HEK293 (cell line): ENCODE measurements at regions not wholly inside any gene's neighbourhood (a gene's known extent, or its start where the extent isn't known, plus 50 kb on each side); places are given as distances from the start of the nearest gene placed in this dataset.

Experiments used
- CTCF ChIA-PET: fragments of 350-600 bp; formaldehyde crosslinking; extraction: SDS; loops from one replicate; lab custom pipeline; 2021; ENCODE audit warnings: antibody characterized with exemption; lab: Yijun Ruan, JAX
- POLR2A ChIA-PET: fragments of 300-600 bp; formaldehyde crosslinking; extraction: SDS; loops from one replicate; lab custom pipeline; 2020; ENCODE audit warnings: antibody characterized with exemption, inconsistent platforms; lab: Yijun Ruan, JAX
- H3K27ac ChIP-seq: fragments of 200-500 bp; sonication (Bioruptor generic); 2 replicates; pipeline ENCODE4 v1.5.1; 2014; ENCODE audit warnings: low read depth, low read length, control low read depth, inconsistent platforms; ENCODE audit errors: extremely low read depth
- H3K36me3 ChIP-seq, 2 experiments: fragments of 200-500 bp in 1 of 2; sonication (Bioruptor generic) in 1 of 2; 1 replicate in 1 of 2; 2 replicates in 1 of 2; pipeline ENCODE4 v1.5.1; 2014 to 2017; ENCODE audit warnings: inconsistent platforms in 2 of 2, low read length in 2 of 2; ENCODE audit not compliant: control insufficient read depth in 2 of 2, insufficient read depth in 1 of 2
- H3K4me1 ChIP-seq: fragments of 200-500 bp; sonication (Bioruptor generic); 2 replicates; pipeline ENCODE4 v1.5.1; 2014; ENCODE audit warnings: mild to moderate bottlenecking, low read length, inconsistent platforms; ENCODE audit not compliant: control insufficient read depth, insufficient read depth
- H3K4me3 ChIP-seq: 2 replicates; pipeline ENCODE4 v1.5.1; 2011; ENCODE audit warnings: low read depth, mild to moderate bottlenecking, control low read depth, low read length, moderate library complexity
- H3K9me3 ChIP-seq: fragments of 200-500 bp; sonication (Bioruptor generic); 2 replicates; pipeline ENCODE4 v1.5.1; 2014; ENCODE audit warnings: low read depth, low read length, inconsistent platforms; ENCODE audit not compliant: control insufficient read depth, insufficient read depth
- HOXD13 ChIP-seq: sonication (generic); formaldehyde crosslinking; IDR thresholded peaks from 2 replicates; pipeline ENCODE4 v1.8.0; 2022; ENCODE audit warnings: missing genetic modification reagents, borderline replicate concordance
- KLF9 ChIP-seq: fragments of 450-650 bp; formaldehyde crosslinking; IDR thresholded peaks from 2 replicates; pipeline ENCODE4 v1.5.1; 2016; ENCODE audit warnings: missing biosample characterization, missing genetic modification characterization, low read depth
- YY2 ChIP-seq: fragments of 450-650 bp; formaldehyde crosslinking; IDR thresholded peaks from 2 replicates; pipeline ENCODE4 v1.5.1; 2016; ENCODE audit warnings: missing biosample characterization, missing genetic modification characterization
- ZEB2 ChIP-seq: fragments of 450-650 bp; formaldehyde crosslinking; IDR thresholded peaks from 2 replicates; pipeline ENCODE4 v1.5.1; 2016; ENCODE audit warnings: missing biosample characterization, missing genetic modification characterization
- ZFHX2 ChIP-seq: fragments of 450-650 bp; formaldehyde crosslinking; conservative IDR thresholded peaks from 2 replicates; pipeline ENCODE4 v1.5.1; 2016; ENCODE audit warnings: missing biosample characterization, missing genetic modification characterization
- ZFP69B ChIP-seq: fragments of 450-650 bp; formaldehyde crosslinking; IDR thresholded peaks from 2 replicates; pipeline ENCODE4 v1.5.1; 2016; ENCODE audit warnings: missing biosample characterization, missing genetic modification characterization
- ZNF10 ChIP-seq: fragments of 450-650 bp; formaldehyde crosslinking; IDR thresholded peaks from 2 replicates; pipeline ENCODE4 v1.5.1; 2017; ENCODE audit warnings: missing biosample characterization, missing genetic modification characterization
- ZNF114 ChIP-seq: fragments of 450-650 bp; formaldehyde crosslinking; IDR thresholded peaks from 2 replicates; pipeline ENCODE4 v1.5.0; 2017; ENCODE audit warnings: missing biosample characterization, missing genetic modification characterization
- ZNF214 ChIP-seq: fragments of 450-650 bp; formaldehyde crosslinking; IDR thresholded peaks from 2 replicates; pipeline ENCODE4 v1.5.1; 2017; ENCODE audit warnings: missing biosample characterization, mild to moderate bottlenecking, missing genetic modification characterization, borderline replicate concordance
- ZNF221 ChIP-seq: fragments of 450-650 bp; formaldehyde crosslinking; IDR thresholded peaks from 2 replicates; pipeline ENCODE4 v1.5.1; 2017; ENCODE audit warnings: missing biosample characterization, missing genetic modification characterization, borderline replicate concordance
- ZNF404 ChIP-seq: fragments of 450-650 bp; formaldehyde crosslinking; IDR thresholded peaks from 2 replicates; pipeline ENCODE4 v1.5.1; 2017; ENCODE audit warnings: missing biosample characterization, missing genetic modification characterization
- ZNF501 ChIP-seq: fragments of 450-650 bp; formaldehyde crosslinking; IDR thresholded peaks from 2 replicates; pipeline ENCODE4 v1.5.1; 2016; ENCODE audit warnings: missing biosample characterization, missing genetic modification characterization
- ZNF529 ChIP-seq: fragments of 450-650 bp; formaldehyde crosslinking; IDR thresholded peaks from 2 replicates; pipeline ENCODE4 v1.5.1; 2017; ENCODE audit warnings: missing genetic modification characterization, missing biosample characterization; ENCODE audit not compliant: insufficient replicate concordance
- ZNF791 ChIP-seq: fragments of 450-650 bp; formaldehyde crosslinking; IDR thresholded peaks from 2 replicates; pipeline ENCODE4 v1.5.1; 2016; ENCODE audit warnings: missing biosample characterization, missing genetic modification characterization
- ZNF837 ChIP-seq: fragments of 450-650 bp; formaldehyde crosslinking; IDR thresholded peaks from 2 replicates; pipeline ENCODE4 v1.5.1; 2016; ENCODE audit warnings: missing biosample characterization, missing genetic modification characterization
- TF ChIP-seq, protein P1 (sequence below): fragments of 450-650 bp; formaldehyde crosslinking; IDR thresholded peaks from 2 replicates; pipeline ENCODE4 v1.5.1; 2016; ENCODE audit warnings: missing biosample characterization, missing genetic modification characterization
- TF ChIP-seq, protein P2 (sequence below): fragments of 450-650 bp; formaldehyde crosslinking; IDR thresholded peaks from 2 replicates; pipeline ENCODE4 v1.5.1; 2016; ENCODE audit warnings: missing biosample characterization, missing genetic modification characterization
- TF ChIP-seq, protein P3 (sequence below): fragments of 450-650 bp; formaldehyde crosslinking; IDR thresholded peaks from 2 replicates; pipeline ENCODE4 v1.5.1; 2016; ENCODE audit warnings: missing biosample characterization, missing genetic modification characterization
- TF ChIP-seq, protein P4 (sequence below): fragments of 450-650 bp; formaldehyde crosslinking; IDR thresholded peaks from 2 replicates; pipeline ENCODE4 v1.5.1; 2017; ENCODE audit warnings: missing biosample characterization, missing genetic modification characterization
- TF ChIP-seq, protein P5 (sequence below): fragments of 450-650 bp; formaldehyde crosslinking; IDR thresholded peaks from 2 replicates; pipeline ENCODE4 v1.5.1; 2016; ENCODE audit warnings: missing biosample characterization, missing genetic modification characterization, borderline replicate concordance
- TF ChIP-seq, protein P6 (sequence below): fragments of 450-650 bp; formaldehyde crosslinking; IDR thresholded peaks from 2 replicates; pipeline ENCODE4 v1.5.1; 2017; ENCODE audit warnings: missing biosample characterization, missing genetic modification characterization
- TF ChIP-seq, protein P7 (sequence below): fragments of 450-650 bp; formaldehyde crosslinking; IDR thresholded peaks from 2 replicates; pipeline ENCODE4 v1.5.1; 2016; ENCODE audit warnings: missing biosample characterization, missing genetic modification characterization, low read depth

DNA sequence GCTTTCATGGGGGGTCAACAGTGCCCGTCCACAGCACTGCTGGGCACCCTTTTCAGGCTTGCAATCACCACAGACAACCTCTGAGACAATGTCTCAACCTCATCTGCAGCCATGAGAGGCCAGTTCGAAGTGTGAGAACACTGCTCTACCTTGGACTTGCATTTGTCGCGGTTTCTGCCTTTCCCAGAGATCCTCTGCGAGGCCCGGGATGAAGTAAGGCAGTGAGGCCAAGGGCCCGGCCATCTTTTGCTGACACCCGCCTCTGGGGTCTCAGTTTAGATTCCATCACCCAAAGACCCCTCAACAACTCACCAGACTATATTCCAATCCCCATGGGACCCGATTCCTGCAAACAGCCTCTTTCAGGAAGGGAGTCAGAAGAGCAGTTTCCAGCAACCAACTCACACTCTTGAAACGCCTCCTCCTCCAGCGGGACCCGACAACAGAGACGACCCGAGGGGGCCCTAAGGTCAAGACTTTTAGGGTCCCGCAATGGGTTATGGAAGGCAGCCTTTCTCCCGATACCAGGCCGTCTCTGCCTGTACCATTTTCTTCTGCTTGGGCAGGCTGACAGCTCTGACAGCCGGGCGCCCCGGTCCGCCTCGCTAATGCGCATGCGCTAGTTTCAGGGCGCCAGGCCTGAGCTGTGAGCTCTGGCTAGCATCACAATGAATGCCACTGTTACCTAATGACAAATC lies 576.0 kb downstream of the KCNJ18 start:
- no peaks in the 10 kb centered on the region for H3K9me3 ChIP-seq
- ChIA-PET POLR2A (no interaction called here), CTCF (no interaction called here)
- H3K27ac ChIP-seq, result no peak overlapping the region
- TF ChIP-seq ZNF837 (tag by site-specific recombination), result no peak
- no peak for TF ChIP-seq ZNF114 (tag by site-specific recombination)
- TF ChIP-seq YY2 (tag by site-specific recombination), result no peak
- no peak for TF ChIP-seq ZNF529 (tag by site-specific recombination)
- TF ChIP-seq ZNF214 (tag by site-specific recombination), result no peak
- no peak for TF ChIP-seq ZEB2 (tag by site-specific recombination)
- TF ChIP-seq, protein P1, sequence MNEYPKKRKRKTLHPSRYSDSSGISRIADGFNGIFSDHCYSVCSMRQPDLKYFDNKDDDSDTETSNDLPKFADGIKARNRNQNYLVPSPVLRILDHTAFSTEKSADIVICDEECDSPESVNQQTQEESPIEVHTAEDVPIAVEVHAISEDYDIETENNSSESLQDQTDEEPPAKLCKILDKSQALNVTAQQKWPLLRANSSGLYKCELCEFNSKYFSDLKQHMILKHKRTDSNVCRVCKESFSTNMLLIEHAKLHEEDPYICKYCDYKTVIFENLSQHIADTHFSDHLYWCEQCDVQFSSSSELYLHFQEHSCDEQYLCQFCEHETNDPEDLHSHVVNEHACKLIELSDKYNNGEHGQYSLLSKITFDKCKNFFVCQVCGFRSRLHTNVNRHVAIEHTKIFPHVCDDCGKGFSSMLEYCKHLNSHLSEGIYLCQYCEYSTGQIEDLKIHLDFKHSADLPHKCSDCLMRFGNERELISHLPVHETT (tag by site-specific recombination), result no peak
- no peak for TF ChIP-seq ZNF404
- TF ChIP-seq ZNF221 (tag by site-specific recombination), result no peak
- TF ChIP-seq ZFP69B (tag by site-specific recombination), result no peak
- no peak for TF ChIP-seq HOXD13 (CRISPR knock-in tag)
- no peak for TF ChIP-seq ZNF10
- TF ChIP-seq ZNF791, result no peak
- TF ChIP-seq, protein P2, sequence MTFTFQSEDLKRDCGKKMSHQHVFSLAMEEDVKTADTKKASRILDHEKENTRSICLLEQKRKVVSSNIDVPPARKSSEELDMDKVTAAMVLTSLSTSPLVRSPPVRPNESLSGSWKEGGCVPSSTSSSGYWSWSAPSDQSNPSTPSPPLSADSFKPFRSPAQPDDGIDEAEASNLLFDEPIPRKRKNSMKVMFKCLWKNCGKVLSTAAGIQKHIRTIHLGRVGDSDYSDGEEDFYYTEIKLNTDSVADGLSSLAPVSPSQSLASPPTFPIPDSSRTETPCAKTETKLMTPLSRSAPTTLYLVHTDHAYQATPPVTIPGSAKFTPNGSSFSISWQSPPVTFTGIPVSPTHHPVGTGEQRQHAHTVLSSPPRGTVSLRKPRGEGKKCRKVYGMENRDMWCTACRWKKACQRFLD (tag by site-specific recombination), result no peak
- TF ChIP-seq, protein P3, sequence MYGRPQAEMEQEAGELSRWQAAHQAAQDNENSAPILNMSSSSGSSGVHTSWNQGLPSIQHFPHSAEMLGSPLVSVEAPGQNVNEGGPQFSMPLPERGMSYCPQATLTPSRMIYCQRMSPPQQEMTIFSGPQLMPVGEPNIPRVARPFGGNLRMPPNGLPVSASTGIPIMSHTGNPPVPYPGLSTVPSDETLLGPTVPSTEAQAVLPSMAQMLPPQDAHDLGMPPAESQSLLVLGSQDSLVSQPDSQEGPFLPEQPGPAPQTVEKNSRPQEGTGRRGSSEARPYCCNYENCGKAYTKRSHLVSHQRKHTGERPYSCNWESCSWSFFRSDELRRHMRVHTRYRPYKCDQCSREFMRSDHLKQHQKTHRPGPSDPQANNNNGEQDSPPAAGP (tag by site-specific recombination), result no peak
- TF ChIP-seq, protein P4, sequence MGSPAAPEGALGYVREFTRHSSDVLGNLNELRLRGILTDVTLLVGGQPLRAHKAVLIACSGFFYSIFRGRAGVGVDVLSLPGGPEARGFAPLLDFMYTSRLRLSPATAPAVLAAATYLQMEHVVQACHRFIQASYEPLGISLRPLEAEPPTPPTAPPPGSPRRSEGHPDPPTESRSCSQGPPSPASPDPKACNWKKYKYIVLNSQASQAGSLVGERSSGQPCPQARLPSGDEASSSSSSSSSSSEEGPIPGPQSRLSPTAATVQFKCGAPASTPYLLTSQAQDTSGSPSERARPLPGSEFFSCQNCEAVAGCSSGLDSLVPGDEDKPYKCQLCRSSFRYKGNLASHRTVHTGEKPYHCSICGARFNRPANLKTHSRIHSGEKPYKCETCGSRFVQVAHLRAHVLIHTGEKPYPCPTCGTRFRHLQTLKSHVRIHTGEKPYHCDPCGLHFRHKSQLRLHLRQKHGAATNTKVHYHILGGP (tag by site-specific recombination), result no peak
- no peak for TF ChIP-seq ZNF501 (tag by site-specific recombination)
- H3K36me3 ChIP-seq, result no peaks in the 10 kb centered on the region
- no peak overlapping the region for H3K4me3 ChIP-seq
- H3K4me1 ChIP-seq, result no peaks in the 10 kb centered on the region

DNA sequence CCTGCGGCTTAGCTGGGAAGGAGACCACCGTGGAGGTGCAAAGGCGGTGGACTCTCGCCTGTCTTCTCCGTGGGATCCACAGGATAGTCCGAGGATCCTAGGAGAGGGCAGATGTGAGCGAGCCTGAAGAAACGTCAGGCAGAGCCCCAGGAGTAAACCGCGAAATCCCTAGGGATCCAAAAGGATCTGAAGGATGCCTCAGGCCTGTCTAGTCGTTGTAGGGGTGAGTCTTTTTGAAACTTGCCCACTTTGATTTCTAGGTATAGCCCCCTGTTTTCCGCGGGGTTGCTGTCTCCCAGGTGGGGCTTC lies 576.5 kb downstream of the KCNJ18 start:
- H3K4me3 ChIP-seq, result no peak overlapping the region
- no peak overlapping the region for H3K27ac ChIP-seq
- no peaks in the 10 kb centered on the region for H3K4me1 ChIP-seq
- no peaks in the 10 kb centered on the region for H3K9me3 ChIP-seq
- ChIA-PET CTCF (no interaction called here), POLR2A (no interaction called here)
- H3K36me3 ChIP-seq, result no peaks in the 10 kb centered on the region
- TF ChIP-seq, protein P5, sequence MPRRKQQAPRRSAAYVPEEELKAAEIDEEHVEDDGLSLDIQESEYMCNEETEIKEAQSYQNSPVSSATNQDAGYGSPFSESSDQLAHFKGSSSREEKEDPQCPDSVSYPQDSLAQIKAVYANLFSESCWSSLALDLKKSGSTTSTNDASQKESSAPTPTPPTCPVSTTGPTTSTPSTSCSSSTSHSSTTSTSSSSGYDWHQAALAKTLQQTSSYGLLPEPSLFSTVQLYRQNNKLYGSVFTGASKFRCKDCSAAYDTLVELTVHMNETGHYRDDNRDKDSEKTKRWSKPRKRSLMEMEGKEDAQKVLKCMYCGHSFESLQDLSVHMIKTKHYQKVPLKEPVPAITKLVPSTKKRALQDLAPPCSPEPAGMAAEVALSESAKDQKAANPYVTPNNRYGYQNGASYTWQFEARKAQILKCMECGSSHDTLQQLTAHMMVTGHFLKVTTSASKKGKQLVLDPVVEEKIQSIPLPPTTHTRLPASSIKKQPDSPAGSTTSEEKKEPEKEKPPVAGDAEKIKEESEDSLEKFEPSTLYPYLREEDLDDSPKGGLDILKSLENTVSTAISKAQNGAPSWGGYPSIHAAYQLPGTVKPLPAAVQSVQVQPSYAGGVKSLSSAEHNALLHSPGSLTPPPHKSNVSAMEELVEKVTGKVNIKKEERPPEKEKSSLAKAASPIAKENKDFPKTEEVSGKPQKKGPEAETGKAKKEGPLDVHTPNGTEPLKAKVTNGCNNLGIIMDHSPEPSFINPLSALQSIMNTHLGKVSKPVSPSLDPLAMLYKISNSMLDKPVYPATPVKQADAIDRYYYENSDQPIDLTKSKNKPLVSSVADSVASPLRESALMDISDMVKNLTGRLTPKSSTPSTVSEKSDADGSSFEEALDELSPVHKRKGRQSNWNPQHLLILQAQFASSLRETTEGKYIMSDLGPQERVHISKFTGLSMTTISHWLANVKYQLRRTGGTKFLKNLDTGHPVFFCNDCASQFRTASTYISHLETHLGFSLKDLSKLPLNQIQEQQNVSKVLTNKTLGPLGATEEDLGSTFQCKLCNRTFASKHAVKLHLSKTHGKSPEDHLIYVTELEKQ (tag by site-specific recombination), result no peak
- TF ChIP-seq, protein P6, sequence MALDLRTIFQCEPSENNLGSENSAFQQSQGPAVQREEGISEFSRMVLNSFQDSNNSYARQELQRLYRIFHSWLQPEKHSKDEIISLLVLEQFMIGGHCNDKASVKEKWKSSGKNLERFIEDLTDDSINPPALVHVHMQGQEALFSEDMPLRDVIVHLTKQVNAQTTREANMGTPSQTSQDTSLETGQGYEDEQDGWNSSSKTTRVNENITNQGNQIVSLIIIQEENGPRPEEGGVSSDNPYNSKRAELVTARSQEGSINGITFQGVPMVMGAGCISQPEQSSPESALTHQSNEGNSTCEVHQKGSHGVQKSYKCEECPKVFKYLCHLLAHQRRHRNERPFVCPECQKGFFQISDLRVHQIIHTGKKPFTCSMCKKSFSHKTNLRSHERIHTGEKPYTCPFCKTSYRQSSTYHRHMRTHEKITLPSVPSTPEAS (tag by site-specific recombination), result no peak
- TF ChIP-seq, protein P7, sequence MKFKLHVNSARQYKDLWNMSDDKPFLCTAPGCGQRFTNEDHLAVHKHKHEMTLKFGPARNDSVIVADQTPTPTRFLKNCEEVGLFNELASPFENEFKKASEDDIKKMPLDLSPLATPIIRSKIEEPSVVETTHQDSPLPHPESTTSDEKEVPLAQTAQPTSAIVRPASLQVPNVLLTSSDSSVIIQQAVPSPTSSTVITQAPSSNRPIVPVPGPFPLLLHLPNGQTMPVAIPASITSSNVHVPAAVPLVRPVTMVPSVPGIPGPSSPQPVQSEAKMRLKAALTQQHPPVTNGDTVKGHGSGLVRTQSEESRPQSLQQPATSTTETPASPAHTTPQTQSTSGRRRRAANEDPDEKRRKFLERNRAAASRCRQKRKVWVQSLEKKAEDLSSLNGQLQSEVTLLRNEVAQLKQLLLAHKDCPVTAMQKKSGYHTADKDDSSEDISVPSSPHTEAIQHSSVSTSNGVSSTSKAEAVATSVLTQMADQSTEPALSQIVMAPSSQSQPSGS (tag by site-specific recombination), result no peak
- TF ChIP-seq KLF9 (tag by site-specific recombination) (no peak), ZFHX2 (tag by site-specific recombination) (no peak)
